ENCODE measurements at regions not wholly inside any gene's neighbourhood (a gene's known extent, or its start where the extent isn't known, plus 50 kb on each side); places are given as distances from the start of the nearest gene placed in this dataset.
"Not testable (repeated sequence)": the region's sequence is repeated elsewhere in the genome, so short reads cannot be mapped to it uniquely, and the experiment has no call there.

- no peak for TF ChIP-seq ZNF281 (CRISPR knock-in tag; IDR thresholded peaks at IDR 0.05)
Observed at GRCh38 chr14:34157651-34158050, 206.8 kb upstream of the EGLN3 start (continued).

GRCh38 chr14:34147461-34147860, 196.6 kb upstream of the EGLN3 start:
- TF ChIP-seq PRDM15 (CRISPR knock-in tag; IDR thresholded peaks at IDR 0.05) (no peak), GTF2I (CRISPR knock-in tag; conservative IDR thresholded peaks at IDR 0.05) (no peak), ZNF423 (CRISPR knock-in tag; IDR thresholded peaks at IDR 0.05) (no peak), PRRX2 (CRISPR knock-in tag; IDR thresholded peaks at IDR 0.05) (no peak), MLX (CRISPR knock-in tag; IDR thresholded peaks at IDR 0.05) (no peak)
- Mint-ChIP-seq H3K9me3 (peaks cover 69% of the 10 kb centered on the region), H3K36me3 (peaks cover 20% of the 10 kb centered on the region), H3K4me3 (no peak overlapping the region), H3K4me1 (no peaks in the 10 kb centered on the region), H3K27me3 (ENCODE audit: low read depth) (peaks cover 4% of the 10 kb centered on the region; the same call in 1 of the 2 replicates), H3K27ac (no peak overlapping the region)
- no peak for ATAC-seq
- ChIA-PET CTCF (no interaction called here), POLR2A (no interaction called here)
- DNase-seq (ENCODE audit: low spot score): no peak

- H3K9me3 Mint-ChIP-seq: peaks cover 49% of the 10 kb centered on the region
- CTCF ChIA-PET: interaction anchor here (1.3 kb wide), 1 partner anchor 41 kb away, joined by 3 read pairs; no protein-coding TSS in a partner anchor
- H3K4me3 Mint-ChIP-seq; ATAC-seq; DNase-seq (ENCODE audit: low spot score); POLR2A ChIA-PET; H3K27me3 Mint-ChIP-seq (ENCODE audit: low read depth); H3K27ac Mint-ChIP-seq: not testable (repeated sequence)
- H3K36me3 Mint-ChIP-seq: peaks cover 17% of the 10 kb centered on the region
- peaks cover 13% of the 10 kb centered on the region for H3K4me1 Mint-ChIP-seq
Observed at GRCh38 chr14:34140127-34140526, 189.3 kb upstream of the EGLN3 start.

- peaks cover 13% of the 10 kb centered on the region for H3K4me1 Mint-ChIP-seq
Observed at GRCh38 chr14:34139160-34140121, 188.6 kb upstream of the EGLN3 start.

GRCh38 chr14:34138175-34138574, 187.3 kb upstream of the EGLN3 start:
- peaks cover 30% of the 10 kb centered on the region for H3K9me3 Mint-ChIP-seq
- H3K4me3 Mint-ChIP-seq: no peak overlapping the region
- no peak for ATAC-seq
- peaks cover 13% of the 10 kb centered on the region for H3K4me1 Mint-ChIP-seq
- peaks cover 14% of the 10 kb centered on the region for H3K36me3 Mint-ChIP-seq
- CTCF ChIA-PET: no interaction called here
- no peak overlapping the region for H3K27ac Mint-ChIP-seq
- POLR2A ChIA-PET: no interaction called here
- DNase-seq (ENCODE audit: low spot score): no peak
- peaks cover 4% of the 10 kb centered on the region for H3K27me3 Mint-ChIP-seq (ENCODE audit: low read depth)
- TF ChIP-seq ZNF263 (CRISPR knock-in tag; IDR thresholded peaks at IDR 0.05; ENCODE audit: low read depth): no peak
- no peak for TF ChIP-seq ATF2 (CRISPR knock-in tag; IDR thresholded peaks at IDR 0.05; ENCODE audit: borderline replicate concordance, low read depth)
- TF ChIP-seq TEAD4 (CRISPR knock-in tag; IDR thresholded peaks at IDR 0.05): no peak
- no peak for TF ChIP-seq RELA (CRISPR knock-in tag; IDR thresholded peaks at IDR 0.05; ENCODE audit: borderline replicate concordance)
- TF ChIP-seq USF2 (CRISPR knock-in tag; IDR thresholded peaks at IDR 0.05): no peak
- no peak for TF ChIP-seq JUN (CRISPR knock-in tag; IDR thresholded peaks at IDR 0.05)
- no peak for TF ChIP-seq STAT6 (CRISPR knock-in tag; conservative IDR thresholded peaks at IDR 0.05; ENCODE audit: low read depth)

More at GRCh38 chr14:34139160-34140121, 188.6 kb upstream of the EGLN3 start:
- H3K4me3 Mint-ChIP-seq; POLR2A ChIA-PET; H3K27me3 Mint-ChIP-seq (ENCODE audit: low read depth); H3K27ac Mint-ChIP-seq: not testable (repeated sequence)
- ATAC-seq: peak; percentile 80
- peaks cover 16% of the 10 kb centered on the region for H3K36me3 Mint-ChIP-seq
- CTCF ChIA-PET: interaction anchor here (0.6 to 1.3 kb wide), 2 partner anchors 41 to 82 kb away, joined by 3 read pairs; no protein-coding TSS in a partner anchor
- H3K9me3 Mint-ChIP-seq: peaks cover 42% of the 10 kb centered on the region
- DNase-seq (ENCODE audit: low spot score): peak; percentile 38
